Naive B cell (primary cell): ENCODE measurements at regions not wholly inside any gene's neighbourhood (a gene's known extent, or its start where the extent isn't known, plus 50 kb on each side); places are given as distances from the start of the nearest gene placed in this dataset.

Experiments used
- ATAC-seq, 2 donors: fragments of 150-1000 bp; cut with Tn5 transposase; 2 replicates each; pipeline ENCODE4 v1.10.0; 2021; ENCODE audit warnings: low read depth in 2 of 2, mild to moderate bottlenecking in 2 of 2, moderate library complexity in 2 of 2
- DNase-seq: peaks from one replicate; pipeline ENCODE4 v3.0.0; 2022
- H3K27ac Mint-ChIP-seq, 6 donors: one replicate each; pipeline ENCODE4 v1.8.0; 2020 to 2022; ENCODE audit warnings: mild to moderate bottlenecking in 6 of 6, mixed read lengths in 6 of 6, moderate library complexity in 5 of 6, inconsistent platforms in 2 of 6
- H3K27me3 Mint-ChIP-seq, 3 donors: one replicate each; pipeline ENCODE4 v1.8.0; 2021 to 2022; ENCODE audit warnings: mixed read lengths in 3 of 3, mild to moderate bottlenecking in 1 of 3
- H3K36me3 Mint-ChIP-seq, 2 donors: one replicate each; pipeline ENCODE4 v1.8.0; 2020 to 2022; ENCODE audit warnings: mixed read lengths in 2 of 2, inconsistent platforms in 1 of 2, mild to moderate bottlenecking in 1 of 2
- H3K4me1 Mint-ChIP-seq, 3 donors: one replicate each; pipeline ENCODE4 v1.8.0; 2020 to 2022; ENCODE audit warnings: mixed read lengths in 3 of 3, inconsistent platforms in 1 of 3, mild to moderate bottlenecking in 1 of 3, moderate library complexity in 1 of 3
- H3K4me3 Mint-ChIP-seq, 8 donors: one replicate each; pipeline ENCODE4 v1.8.0; 2020 to 2022; ENCODE audit warnings: mild to moderate bottlenecking in 8 of 8, mixed read lengths in 8 of 8, moderate library complexity in 8 of 8, inconsistent platforms in 2 of 8
- H3K9me3 Mint-ChIP-seq, 7 donors: one replicate each; pipeline ENCODE4 v1.8.0; 2020 to 2022; ENCODE audit warnings: mixed read lengths in 7 of 7, mild to moderate bottlenecking in 5 of 7, inconsistent platforms in 2 of 7, moderate library complexity in 1 of 7

- no peak overlapping the region for H3K4me3 Mint-ChIP-seq
- H3K9me3 Mint-ChIP-seq: peaks cover 3 to 20% (median 12%) of the 10 kb centered on the region in 7 donors
- H3K4me1 Mint-ChIP-seq: no peaks in the 10 kb centered on the region
- no peaks in the 10 kb centered on the region for H3K27me3 Mint-ChIP-seq
- DNase-seq: no peak
- no peak overlapping the region for H3K27ac Mint-ChIP-seq
- ATAC-seq: no peak
- H3K36me3 Mint-ChIP-seq: no peaks in the 10 kb centered on the region
These were observed 301.2 kb downstream of the SMOC2 start for GRCh38 chr6:168741942-168742782.

- DNase-seq (no peak), ATAC-seq (no peak)
- no peak overlapping the region for H3K27ac Mint-ChIP-seq
- H3K9me3 Mint-ChIP-seq: peaks cover 8 to 26% (median 15%) of the 10 kb centered on the region in 7 donors
- no peaks in the 10 kb centered on the region for H3K27me3 Mint-ChIP-seq
- H3K4me3 Mint-ChIP-seq: no peak overlapping the region
- peaks cover 0 to 6% of the 10 kb centered on the region in 2 donors for H3K36me3 Mint-ChIP-seq
- H3K4me1 Mint-ChIP-seq: no peaks in the 10 kb centered on the region
These were observed 300.3 kb downstream of the SMOC2 start for GRCh38 chr6:168741305-168741704.

- no peak for DNase-seq
- Mint-ChIP-seq H3K4me1 (no peaks in the 10 kb centered on the region), H3K9me3 (peaks cover 11 to 26% (median 15%) of the 10 kb centered on the region in 7 donors), H3K4me3 (no peak overlapping the region), H3K36me3 (peaks cover 0 to 10% of the 10 kb centered on the region in 2 donors), H3K27ac (no peak overlapping the region), H3K27me3 (no peaks in the 10 kb centered on the region)
- no peak for ATAC-seq
These were observed 298.4 kb downstream of the SMOC2 start for GRCh38 chr6:168739381-168739780.

- DNase-seq (no peak), ATAC-seq (no peak)
- Mint-ChIP-seq H3K4me3 (no peak overlapping the region), H3K9me3 (peaks cover 10 to 31% (median 14%) of the 10 kb centered on the region in 7 donors), H3K36me3 (peaks cover 0 to 10% of the 10 kb centered on the region in 2 donors), H3K27ac (no peak overlapping the region), H3K4me1 (no peaks in the 10 kb centered on the region), H3K27me3 (no peaks in the 10 kb centered on the region)
These were observed 296.5 kb downstream of the SMOC2 start for GRCh38 chr6:168737481-168737880.

GRCh38 chr6:168737014-168737413 is 296.0 kb downstream of the SMOC2 start:
- peaks cover 0 to 10% of the 10 kb centered on the region in 2 donors for H3K36me3 Mint-ChIP-seq
- H3K27ac Mint-ChIP-seq: no peak overlapping the region
- H3K9me3 Mint-ChIP-seq: peaks cover 9 to 31% (median 12%) of the 10 kb centered on the region in 7 donors
- no peaks in the 10 kb centered on the region for H3K4me1 Mint-ChIP-seq
- no peak for DNase-seq
- ATAC-seq: no peak
- H3K27me3 Mint-ChIP-seq: no peaks in the 10 kb centered on the region
- no peak overlapping the region for H3K4me3 Mint-ChIP-seq

GRCh38 chr6:168736039-168736438 is 295.1 kb downstream of the SMOC2 start:
- Mint-ChIP-seq H3K9me3 (peaks cover 9 to 31% (median 12%) of the 10 kb centered on the region in 7 donors), H3K4me1 (no peaks in the 10 kb centered on the region), H3K27me3 (no peaks in the 10 kb centered on the region), H3K4me3 (no peak overlapping the region), H3K27ac (no peak overlapping the region), H3K36me3 (peaks cover 0 to 10% of the 10 kb centered on the region in 2 donors)
- ATAC-seq (no peak), DNase-seq (no peak)

GRCh38 chr6:168735268-168735949 is 294.4 kb downstream of the SMOC2 start:
- no peak overlapping the region for H3K27ac Mint-ChIP-seq
- H3K9me3 Mint-ChIP-seq: peaks cover 9 to 31% (median 12%) of the 10 kb centered on the region in 7 donors
- H3K36me3 Mint-ChIP-seq: peaks cover 0 to 10% of the 10 kb centered on the region in 2 donors
- ATAC-seq: no peak
- DNase-seq: no peak
- no peaks in the 10 kb centered on the region for H3K4me1 Mint-ChIP-seq
- H3K4me3 Mint-ChIP-seq: no peak overlapping the region
- H3K27me3 Mint-ChIP-seq: no peaks in the 10 kb centered on the region

GRCh38 chr6:168734523-168734922 is 293.5 kb downstream of the SMOC2 start:
- Mint-ChIP-seq H3K4me1 (no peaks in the 10 kb centered on the region), H3K27me3 (no peaks in the 10 kb centered on the region), H3K27ac (no peak overlapping the region), H3K36me3 (peaks cover 0 to 10% of the 10 kb centered on the region in 2 donors), H3K9me3 (peaks cover 9 to 31% (median 12%) of the 10 kb centered on the region in 7 donors), H3K4me3 (no peak overlapping the region)
- DNase-seq (no peak), ATAC-seq (no peak)

- Mint-ChIP-seq H3K4me3 (no peak overlapping the region), H3K27me3 (no peaks in the 10 kb centered on the region), H3K27ac (no peak overlapping the region), H3K36me3 (peaks cover 0 to 10% of the 10 kb centered on the region in 2 donors), H3K4me1 (no peaks in the 10 kb centered on the region), H3K9me3 (peaks cover 3 to 20% (median 13%) of the 10 kb centered on the region in 7 donors)
- DNase-seq (no peak), ATAC-seq (no peak)
These were observed 291.7 kb downstream of the SMOC2 start for GRCh38 chr6:168732676-168733075.

GRCh38 chr6:168730931-168731716 is 290.1 kb downstream of the SMOC2 start:
- H3K4me1 Mint-ChIP-seq: no peaks in the 10 kb centered on the region
- no peaks in the 10 kb centered on the region for H3K27me3 Mint-ChIP-seq
- H3K36me3 Mint-ChIP-seq: peaks cover 0 to 2% of the 10 kb centered on the region in 2 donors
- DNase-seq (no peak), ATAC-seq (no peak)
- peaks cover 0 to 8% (median 3%) of the 10 kb centered on the region in 7 donors for H3K9me3 Mint-ChIP-seq
- no peak overlapping the region for H3K4me3 Mint-ChIP-seq
- no peak overlapping the region for H3K27ac Mint-ChIP-seq

- ATAC-seq (no peak), DNase-seq (no peak)
- Mint-ChIP-seq H3K27ac (no peak overlapping the region), H3K9me3 (peaks cover 0 to 5% (median 0%) of the 10 kb centered on the region in 7 donors), H3K27me3 (no peaks in the 10 kb centered on the region), H3K4me3 (no peak overlapping the region), H3K4me1 (no peaks in the 10 kb centered on the region), H3K36me3 (no peaks in the 10 kb centered on the region)
These were observed 287.1 kb downstream of the SMOC2 start for GRCh38 chr6:168728056-168728455.

- Mint-ChIP-seq H3K9me3 (peaks cover 0 to 5% (median 0%) of the 10 kb centered on the region in 7 donors), H3K36me3 (no peaks in the 10 kb centered on the region), H3K4me3 (no peak overlapping the region), H3K27me3 (peaks cover 0 to 4% (median 0%) of the 10 kb centered on the region in 3 donors), H3K4me1 (no peaks in the 10 kb centered on the region), H3K27ac (no peak overlapping the region)
- DNase-seq (no peak), ATAC-seq (no peak)
These were observed 285.4 kb downstream of the SMOC2 start for GRCh38 chr6:168726312-168726856.

GRCh38 chr6:168725802-168726201 is 284.8 kb downstream of the SMOC2 start:
- DNase-seq (no peak), ATAC-seq (no peak)
- Mint-ChIP-seq H3K4me1 (no peaks in the 10 kb centered on the region), H3K27ac (no peak overlapping the region), H3K36me3 (no peaks in the 10 kb centered on the region), H3K27me3 (peaks cover 0 to 4% (median 0%) of the 10 kb centered on the region in 3 donors), H3K9me3 (peaks cover 0 to 5% (median 0%) of the 10 kb centered on the region in 7 donors), H3K4me3 (no peak overlapping the region)
